ENCODE measurements at regions not wholly inside any gene's neighbourhood (a gene's known extent, or its start where the extent isn't known, plus 50 kb on each side); places are given as distances from the start of the nearest gene placed in this dataset.

GRCh38 chr21:23496729-23497128 lies 2110.6 kb downstream of the MRPL39 start:
- TF ChIP-seq POLR2A (IDR thresholded peaks at IDR 0.05) = no peak
- TF ChIP-seq, protein P1, sequence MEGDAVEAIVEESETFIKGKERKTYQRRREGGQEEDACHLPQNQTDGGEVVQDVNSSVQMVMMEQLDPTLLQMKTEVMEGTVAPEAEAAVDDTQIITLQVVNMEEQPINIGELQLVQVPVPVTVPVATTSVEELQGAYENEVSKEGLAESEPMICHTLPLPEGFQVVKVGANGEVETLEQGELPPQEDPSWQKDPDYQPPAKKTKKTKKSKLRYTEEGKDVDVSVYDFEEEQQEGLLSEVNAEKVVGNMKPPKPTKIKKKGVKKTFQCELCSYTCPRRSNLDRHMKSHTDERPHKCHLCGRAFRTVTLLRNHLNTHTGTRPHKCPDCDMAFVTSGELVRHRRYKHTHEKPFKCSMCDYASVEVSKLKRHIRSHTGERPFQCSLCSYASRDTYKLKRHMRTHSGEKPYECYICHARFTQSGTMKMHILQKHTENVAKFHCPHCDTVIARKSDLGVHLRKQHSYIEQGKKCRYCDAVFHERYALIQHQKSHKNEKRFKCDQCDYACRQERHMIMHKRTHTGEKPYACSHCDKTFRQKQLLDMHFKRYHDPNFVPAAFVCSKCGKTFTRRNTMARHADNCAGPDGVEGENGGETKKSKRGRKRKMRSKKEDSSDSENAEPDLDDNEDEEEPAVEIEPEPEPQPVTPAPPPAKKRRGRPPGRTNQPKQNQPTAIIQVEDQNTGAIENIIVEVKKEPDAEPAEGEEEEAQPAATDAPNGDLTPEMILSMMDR (IDR thresholded peaks at IDR 0.05) = no peak
